NCI-H774 (cell line): ENCODE measurements at regions not wholly inside any gene's neighbourhood (a gene's known extent, or its start where the extent isn't known, plus 50 kb on each side); places are given as distances from the start of the nearest gene placed in this dataset.
"Not testable (repeated sequence)": the region's sequence is repeated elsewhere in the genome, so short reads cannot be mapped to it uniquely, and the experiment has no call there.

ENCODE experiments used
- DNase-seq: peaks from one replicate; lab custom pipeline; 2025; lab: John Stamatoyannopoulos, UW

GRCh38 chr14:43411841-43412240 lies 1095.2 kb downstream of the FSCB start:
- DNase-seq: no peak

- DNase-seq: no peak
Observed at GRCh38 chr14:43410631-43411030, 1096.5 kb downstream of the FSCB start.

GRCh38 chr14:43408472-43408871 lies 1098.6 kb downstream of the FSCB start:
- no peak for DNase-seq

- DNase-seq: no peak
Observed at GRCh38 chr14:43407706-43408105, 1099.4 kb downstream of the FSCB start.

GRCh38 chr14:43406931-43407330 lies 1100.2 kb downstream of the FSCB start:
- DNase-seq: no peak

GRCh38 chr14:43399289-43399688 lies 1107.8 kb downstream of the FSCB start:
- no peak for DNase-seq

- not testable (repeated sequence) for DNase-seq
Observed at GRCh38 chr14:43370565-43370896, 1136.6 kb downstream of the FSCB start.

GRCh38 chr14:43369710-43370564 lies 1137.1 kb downstream of the FSCB start:
- no peak for DNase-seq

- DNase-seq: no peak
Observed at GRCh38 chr14:43362586-43362985, 1144.5 kb downstream of the FSCB start.

GRCh38 chr14:43361751-43362150 lies 1145.3 kb downstream of the FSCB start:
- no peak for DNase-seq

- no peak for DNase-seq
Observed at GRCh38 chr14:43360239-43360638, 1146.8 kb downstream of the FSCB start.

- no peak for DNase-seq
Observed at GRCh38 chr14:43359317-43359716, 1147.8 kb downstream of the FSCB start.

GRCh38 chr14:43356979-43357545 lies 1150.0 kb downstream of the FSCB start:
- peak; percentile 31 for DNase-seq

GRCh38 chr14:43356382-43356781 lies 1150.7 kb downstream of the FSCB start:
- no peak for DNase-seq

- no peak for DNase-seq
Observed at GRCh38 chr14:43341921-43342320, 1165.2 kb downstream of the FSCB start.

- DNase-seq: no peak
Observed at GRCh38 chr14:43338713-43339112, 1168.4 kb downstream of the FSCB start.

- DNase-seq: no peak
Observed at GRCh38 chr14:43336351-43336750, 1170.7 kb downstream of the FSCB start.

- DNase-seq: not testable (repeated sequence)
Observed at GRCh38 chr14:43326501-43327407, 1180.3 kb downstream of the FSCB start.

GRCh38 chr14:43316427-43316826 lies 1190.7 kb downstream of the FSCB start:
- no peak for DNase-seq

GRCh38 chr14:43313719-43314118 lies 1193.4 kb downstream of the FSCB start:
- DNase-seq: no peak

- no peak for DNase-seq
Observed at GRCh38 chr14:43308421-43309110, 1198.5 kb downstream of the FSCB start.

- no peak for DNase-seq
Observed at GRCh38 chr14:43307836-43308235, 1199.2 kb downstream of the FSCB start.
